DND-41 (cell line): ENCODE measurements at regions not wholly inside any gene's neighbourhood (a gene's known extent, or its start where the extent isn't known, plus 50 kb on each side); places are given as distances from the start of the nearest gene placed in this dataset.

ENCODE experiments used
- ATAC-seq: fragments of 200-7000 bp; cut with Tn5 transposase; 3 replicates; pipeline ENCODE4 v1.9.1; 2021; ENCODE audit warnings: low read depth; ENCODE audit not compliant: insufficient read depth
- DNase-seq: peaks from one replicate; pipeline ENCODE4 v3.0.0-alpha.2; 2020
- H2AFZ ChIP-seq: 2 replicates; pipeline ENCODE4 v1.6.0; 2012; ENCODE audit warnings: low read depth, low read length
- H3K27ac ChIP-seq: 2 replicates; pipeline ENCODE4 v1.5.1; 2012; ENCODE audit warnings: low read length, inconsistent platforms
- H3K27me3 ChIP-seq: fragments of 200-600 bp; sonication (generic); 2 replicates; pipeline ENCODE4 v1.6.0; 2012; ENCODE audit warnings: low read length, mild to moderate bottlenecking, inconsistent platforms; ENCODE audit not compliant: insufficient read depth, poor library complexity
- H3K36me3 ChIP-seq: 2 replicates; pipeline ENCODE4 v1.5.1; 2012; ENCODE audit warnings: low read length, inconsistent platforms; ENCODE audit not compliant: insufficient read depth
- H3K4me1 ChIP-seq: 2 replicates; pipeline ENCODE4 v1.5.1; 2012; ENCODE audit warnings: mild to moderate bottlenecking, low read length; ENCODE audit not compliant: insufficient read depth
- H3K4me2 ChIP-seq: 2 replicates; pipeline ENCODE4 v1.6.0; 2012; ENCODE audit warnings: mild to moderate bottlenecking, moderate library complexity, low read length, inconsistent platforms; ENCODE audit not compliant: insufficient read depth
- H3K4me3 ChIP-seq, 2 experiments: fragments of 200-600 bp in 1 of 2; shearing (Covaris generic) in 1 of 2; 2 replicates each; pipeline ENCODE4 v1.5.1; 2012 to 2016; ENCODE audit warnings: inconsistent platforms in 2 of 2, low read length in 2 of 2, mild to moderate bottlenecking in 2 of 2, low read depth in 1 of 2, moderate library complexity in 1 of 2
- H3K79me2 ChIP-seq: 2 replicates; pipeline ENCODE4 v1.6.0; 2012; ENCODE audit warnings: low read length, inconsistent platforms; ENCODE audit not compliant: insufficient read depth
- H3K9ac ChIP-seq: 2 replicates; pipeline ENCODE4 v1.6.0; 2012; ENCODE audit warnings: low read depth, mild to moderate bottlenecking, inconsistent platforms, low read length, moderate library complexity
- H3K9me3 ChIP-seq: 2 replicates; pipeline ENCODE4 v1.5.1; 2012; ENCODE audit warnings: low read length, moderate library complexity, mild to moderate bottlenecking, inconsistent platforms; ENCODE audit not compliant: insufficient read depth, severe bottlenecking
- H4K20me1 ChIP-seq: 2 replicates; pipeline ENCODE4 v1.6.0; 2012; ENCODE audit warnings: low read length; ENCODE audit not compliant: insufficient read depth
- CTCF ChIP-seq: IDR thresholded peaks from 2 replicates; pipeline ENCODE4 v1.5.1; 2012; ENCODE audit warnings: borderline replicate concordance, low read length, moderate library complexity, mild to moderate bottlenecking; ENCODE audit not compliant: poor library complexity, severe bottlenecking; ENCODE audit errors: extremely low read depth
- EZH2 ChIP-seq: IDR thresholded peaks from 3 replicates; pipeline ENCODE4 v1.6.1; 2012; ENCODE audit warnings: borderline replicate concordance, low read depth, mild to moderate bottlenecking, moderate library complexity, low read length, inconsistent platforms; ENCODE audit not compliant: severe bottlenecking

GRCh38 chr9:78463750-78464149 is 166.8 kb downstream of the PSAT1 start:
- no peaks in the 10 kb centered on the region for H3K36me3 ChIP-seq
- H3K9me3 ChIP-seq, result no peaks in the 10 kb centered on the region
- H3K4me2 ChIP-seq, result no peak overlapping the region
- DNase-seq (no peak), ATAC-seq (no peak)
- H2AFZ ChIP-seq, result no peak overlapping the region
- H3K4me1 ChIP-seq, result no peaks in the 10 kb centered on the region
- H3K27ac ChIP-seq, result no peak overlapping the region
- H3K9ac ChIP-seq, result no peak overlapping the region
- no peaks in the 10 kb centered on the region for H4K20me1 ChIP-seq
- TF ChIP-seq EZH2 (no peak), CTCF (no peak)
- H3K79me2 ChIP-seq, result no peaks in the 10 kb centered on the region
- H3K4me3 ChIP-seq, result no peak overlapping the region
- no peaks in the 10 kb centered on the region for H3K27me3 ChIP-seq

GRCh38 chr9:78468231-78468630 is 171.3 kb downstream of the PSAT1 start:
- Histone ChIP-seq H3K27me3 (no peaks in the 10 kb centered on the region), H3K4me1 (no peaks in the 10 kb centered on the region), H3K4me2 (no peak overlapping the region), H3K4me3 (no peak overlapping the region), H2AFZ (no peak overlapping the region), H4K20me1 (no peaks in the 10 kb centered on the region), H3K27ac (no peak overlapping the region), H3K36me3 (no peaks in the 10 kb centered on the region), H3K9ac (no peak overlapping the region), H3K79me2 (no peaks in the 10 kb centered on the region), H3K9me3 (no peaks in the 10 kb centered on the region)
- DNase-seq (no peak), ATAC-seq (no peak)
- TF ChIP-seq EZH2 (no peak), CTCF (no peak)

GRCh38 chr9:78468974-78469576 is 172.2 kb downstream of the PSAT1 start:
- ATAC-seq (no peak), DNase-seq (no peak)
- Histone ChIP-seq H2AFZ (no peak overlapping the region), H3K9me3 (no peaks in the 10 kb centered on the region), H3K4me3 (no peak overlapping the region), H3K4me2 (no peak overlapping the region), H4K20me1 (no peaks in the 10 kb centered on the region), H3K9ac (no peak overlapping the region), H3K27ac (no peak overlapping the region), H3K36me3 (no peaks in the 10 kb centered on the region), H3K79me2 (no peaks in the 10 kb centered on the region), H3K27me3 (no peaks in the 10 kb centered on the region), H3K4me1 (no peaks in the 10 kb centered on the region)
- TF ChIP-seq CTCF (no peak), EZH2 (no peak)
